ENCODE measurements at regions not wholly inside any gene's neighbourhood (a gene's known extent, or its start where the extent isn't known, plus 50 kb on each side); places are given as distances from the start of the nearest gene placed in this dataset.

GRCh38 chr14:29503903-29504302, 423.7 kb downstream of the PRKD1 start:
- Histone ChIP-seq H3K36me3 (ENCODE audit: control insufficient read depth, insufficient read depth, low read length) (no peaks in the 10 kb centered on the region), H3K27me3 (ENCODE audit: control insufficient read depth, insufficient read depth, low read length) (no peaks in the 10 kb centered on the region), H3K4me3 (ENCODE audit: low read depth, low read length) (no peak overlapping the region)
- DNase-seq (ENCODE audit: low read depth) (no peak), FAIRE-seq (no peak)
- TF ChIP-seq, protein P1, sequence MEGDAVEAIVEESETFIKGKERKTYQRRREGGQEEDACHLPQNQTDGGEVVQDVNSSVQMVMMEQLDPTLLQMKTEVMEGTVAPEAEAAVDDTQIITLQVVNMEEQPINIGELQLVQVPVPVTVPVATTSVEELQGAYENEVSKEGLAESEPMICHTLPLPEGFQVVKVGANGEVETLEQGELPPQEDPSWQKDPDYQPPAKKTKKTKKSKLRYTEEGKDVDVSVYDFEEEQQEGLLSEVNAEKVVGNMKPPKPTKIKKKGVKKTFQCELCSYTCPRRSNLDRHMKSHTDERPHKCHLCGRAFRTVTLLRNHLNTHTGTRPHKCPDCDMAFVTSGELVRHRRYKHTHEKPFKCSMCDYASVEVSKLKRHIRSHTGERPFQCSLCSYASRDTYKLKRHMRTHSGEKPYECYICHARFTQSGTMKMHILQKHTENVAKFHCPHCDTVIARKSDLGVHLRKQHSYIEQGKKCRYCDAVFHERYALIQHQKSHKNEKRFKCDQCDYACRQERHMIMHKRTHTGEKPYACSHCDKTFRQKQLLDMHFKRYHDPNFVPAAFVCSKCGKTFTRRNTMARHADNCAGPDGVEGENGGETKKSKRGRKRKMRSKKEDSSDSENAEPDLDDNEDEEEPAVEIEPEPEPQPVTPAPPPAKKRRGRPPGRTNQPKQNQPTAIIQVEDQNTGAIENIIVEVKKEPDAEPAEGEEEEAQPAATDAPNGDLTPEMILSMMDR (IDR thresholded peaks at IDR 0.05; ENCODE audit: insufficient read depth, low read length, severe bottlenecking): no peak

DNA sequence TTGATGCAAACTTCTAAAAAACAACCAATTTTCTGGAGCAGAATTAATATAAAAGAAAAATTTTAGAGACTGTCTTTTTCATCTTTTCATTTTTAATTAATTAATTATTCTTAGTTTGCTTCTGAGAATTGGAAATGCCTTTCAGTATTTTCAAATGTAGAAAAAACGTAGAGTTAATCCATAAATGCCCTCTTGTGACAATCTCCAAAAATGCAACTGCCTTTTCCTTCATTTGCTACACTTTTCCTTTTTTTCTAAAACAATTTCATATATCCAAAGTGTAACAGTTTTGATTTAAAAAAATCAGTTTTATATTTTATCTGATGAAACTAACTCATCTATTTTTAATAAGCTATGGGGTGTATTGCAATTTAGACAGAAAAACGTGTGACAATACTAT, 409.3 kb downstream of the PRKD1 start:
- Histone ChIP-seq H3K27me3 (ENCODE audit: control insufficient read depth, insufficient read depth, low read length) (no peaks in the 10 kb centered on the region), H3K4me3 (ENCODE audit: low read depth, low read length) (no peak overlapping the region), H3K36me3 (ENCODE audit: control insufficient read depth, insufficient read depth, low read length) (no peaks in the 10 kb centered on the region)
- DNase-seq (ENCODE audit: low read depth) (peak; percentile 7), FAIRE-seq (no peak)
- TF ChIP-seq, protein P1 (IDR thresholded peaks at IDR 0.05; ENCODE audit: insufficient read depth, low read length, severe bottlenecking): peak; percentile 4

GRCh38 chr14:29521526-29522137, 406.0 kb downstream of the PRKD1 start:
- DNase-seq (ENCODE audit: low read depth) (peak; percentile 35), FAIRE-seq (no peak)
- no peaks in the 10 kb centered on the region for H3K27me3 ChIP-seq (ENCODE audit: control insufficient read depth, insufficient read depth, low read length)
- no peak overlapping the region for H3K4me3 ChIP-seq (ENCODE audit: low read depth, low read length)
- TF ChIP-seq, protein P1 (IDR thresholded peaks at IDR 0.05; ENCODE audit: insufficient read depth, low read length, severe bottlenecking): peak; percentile 64
- H3K36me3 ChIP-seq (ENCODE audit: control insufficient read depth, insufficient read depth, low read length): no peaks in the 10 kb centered on the region
